NCI-H1048 (cell line): ENCODE measurements at regions not wholly inside any gene's neighbourhood (a gene's known extent, or its start where the extent isn't known, plus 50 kb on each side); places are given as distances from the start of the nearest gene placed in this dataset.
"Not testable (repeated sequence)": the region's sequence is repeated elsewhere in the genome, so short reads cannot be mapped to it uniquely, and the experiment has no call there.

ENCODE experiments used
- DNase-seq: peaks from one replicate; lab custom pipeline; 2025; lab: John Stamatoyannopoulos, UW

- DNase-seq, result no peak
Observed at GRCh38 chr2:149800624-149801542, 213.3 kb upstream of the MMADHC start.

GRCh38 chr2:149799013-149799705 lies 211.6 kb upstream of the MMADHC start:
- no peak for DNase-seq

GRCh38 chr2:149797030-149797429 lies 209.5 kb upstream of the MMADHC start:
- no peak for DNase-seq

- no peak for DNase-seq
Observed at GRCh38 chr2:149789549-149789948, 202.0 kb upstream of the MMADHC start.

GRCh38 chr2:149787206-149787605 lies 199.6 kb upstream of the MMADHC start:
- no peak for DNase-seq

GRCh38 chr2:149783284-149783683 lies 195.7 kb upstream of the MMADHC start:
- no peak for DNase-seq

GRCh38 chr2:149782572-149782971 lies 195.0 kb upstream of the MMADHC start:
- no peak for DNase-seq

GRCh38 chr2:149781263-149781808 lies 193.8 kb upstream of the MMADHC start:
- no peak for DNase-seq

- no peak for DNase-seq
Observed at GRCh38 chr2:149773006-149773405, 185.4 kb upstream of the MMADHC start.

- no peak for DNase-seq
Observed at GRCh38 chr2:149768320-149768799, 180.8 kb upstream of the MMADHC start.

- DNase-seq, result no peak
Observed at GRCh38 chr2:149767516-149767974, 180.0 kb upstream of the MMADHC start.

- no peak for DNase-seq
Observed at GRCh38 chr2:149766339-149766738, 178.8 kb upstream of the MMADHC start.

GRCh38 chr2:149765636-149766035 lies 178.1 kb upstream of the MMADHC start:
- no peak for DNase-seq

GRCh38 chr2:149765003-149765402 lies 177.4 kb upstream of the MMADHC start:
- no peak for DNase-seq

GRCh38 chr2:149763358-149763757 lies 175.8 kb upstream of the MMADHC start:
- DNase-seq, result no peak

GRCh38 chr2:149761611-149762010 lies 174.0 kb upstream of the MMADHC start:
- DNase-seq, result no peak

- not testable (repeated sequence) for DNase-seq
Observed at GRCh38 chr2:149759382-149759781, 171.8 kb upstream of the MMADHC start.

- DNase-seq, result not testable (repeated sequence)
Observed at GRCh38 chr2:149754722-149755121, 167.1 kb upstream of the MMADHC start.

- DNase-seq, result no peak
Observed at GRCh38 chr2:149747456-149747855, 159.9 kb upstream of the MMADHC start.

GRCh38 chr2:149745396-149746230 lies 158.0 kb upstream of the MMADHC start:
- DNase-seq, result no peak

GRCh38 chr2:149744865-149745264 lies 157.3 kb upstream of the MMADHC start:
- no peak for DNase-seq
